Naive thymus-derived CD4-positive, alpha-beta T cell (primary cell): ENCODE measurements at regions not wholly inside any gene's neighbourhood (a gene's known extent, or its start where the extent isn't known, plus 50 kb on each side); places are given as distances from the start of the nearest gene placed in this dataset.

ENCODE experiments used
- ATAC-seq: fragments of 150-1000 bp; cut with Tn5 transposase; 2 replicates; pipeline ENCODE4 v1.10.0; 2021; ENCODE audit warnings: mild to moderate bottlenecking, moderate library complexity
- CTCF ChIA-PET: fragments of 350-600 bp; sonication (Branson Sonifier 250); formaldehyde crosslinking; loops from one replicate; lab custom pipeline; 2021; ENCODE audit warnings: antibody characterized with exemption; lab: Charles Lee
- POLR2A ChIA-PET: fragments of 350-600 bp; sonication (Branson Sonifier 250); formaldehyde crosslinking; loops from one replicate; lab custom pipeline; 2021; ENCODE audit warnings: antibody characterized with exemption, inconsistent platforms; lab: Charles Lee
- DNase-seq, 9 donors: peaks; one replicate each; pipeline versions ENCODE4 v3.0.0 to v3.0.0-alpha.2; 2020 to 2022; ENCODE audit warnings: mixed read lengths in 1 of 9
- H3K27ac ChIP-seq: one replicate; pipeline ENCODE4 v1.7.0; 2013; ENCODE audit warnings: mild to moderate bottlenecking, low read depth, low read length, moderate library complexity
- H3K27me3 ChIP-seq, 2 donors: one replicate each; pipeline ENCODE4 v1.7.0; 2013; ENCODE audit warnings: low read length in 2 of 2, mild to moderate bottlenecking in 2 of 2, moderate library complexity in 2 of 2; ENCODE audit not compliant: control insufficient read depth in 2 of 2, insufficient read depth in 2 of 2
- H3K36me3 ChIP-seq, 3 experiments: 1 replicate in 2 of 3; 2 replicates in 1 of 3; pipeline ENCODE4 v1.7.0; 2013; ENCODE audit warnings: low read length in 3 of 3, mild to moderate bottlenecking in 3 of 3, moderate library complexity in 1 of 3; ENCODE audit not compliant: insufficient read depth in 3 of 3, control insufficient read depth in 2 of 3
- H3K4me1 ChIP-seq, 2 donors: one replicate each; pipeline ENCODE4 v1.7.0; 2013; ENCODE audit warnings: low read length in 2 of 2, mild to moderate bottlenecking in 2 of 2, moderate library complexity in 1 of 2; ENCODE audit not compliant: control insufficient read depth in 2 of 2, insufficient read depth in 2 of 2
- H3K4me3 ChIP-seq: 2 replicates; pipeline ENCODE4 v1.7.0; 2013; ENCODE audit warnings: mild to moderate bottlenecking, low read length
- H3K9me3 ChIP-seq, 3 experiments: 1 replicate in 2 of 3; 2 replicates in 1 of 3; pipeline ENCODE4 v1.7.0; 2013; ENCODE audit warnings: low read length in 3 of 3; ENCODE audit not compliant: control insufficient read depth in 2 of 3
- H3K27ac Mint-ChIP-seq, 9 donors: one replicate each; pipeline ENCODE4 v1.8.0; 2020 to 2022; ENCODE audit warnings: mixed read lengths in 9 of 9, mild to moderate bottlenecking in 8 of 9, moderate library complexity in 5 of 9, inconsistent platforms in 2 of 9
- H3K27me3 Mint-ChIP-seq, 5 donors: one replicate each; pipeline ENCODE4 v1.8.0; 2021 to 2022; ENCODE audit warnings: mixed read lengths in 5 of 5, mild to moderate bottlenecking in 1 of 5
- H3K36me3 Mint-ChIP-seq, 5 donors: one replicate each; pipeline ENCODE4 v1.8.0; 2020 to 2022; ENCODE audit warnings: mixed read lengths in 5 of 5, mild to moderate bottlenecking in 3 of 5, inconsistent platforms in 1 of 5
- H3K4me1 Mint-ChIP-seq, 7 donors: one replicate each; pipeline ENCODE4 v1.8.0; 2020 to 2022; ENCODE audit warnings: mixed read lengths in 7 of 7, mild to moderate bottlenecking in 3 of 7, inconsistent platforms in 1 of 7
- H3K4me3 Mint-ChIP-seq, 10 donors: one replicate each; pipeline ENCODE4 v1.8.0; 2020 to 2022; ENCODE audit warnings: mild to moderate bottlenecking in 10 of 10, mixed read lengths in 10 of 10, moderate library complexity in 6 of 10, inconsistent platforms in 2 of 10
- H3K9me3 Mint-ChIP-seq, 11 donors: one replicate each; pipeline ENCODE4 v1.8.0; 2020 to 2022; ENCODE audit warnings: mixed read lengths in 11 of 11, mild to moderate bottlenecking in 4 of 11, inconsistent platforms in 1 of 11, moderate library complexity in 1 of 11
- intact Hi-C, 2 donors: fragments of 100-400 bp; cut with micrococcal nuclease; formaldehyde crosslinking; loops; one replicate each; pipeline ENCODE4 v1.15.1; 2023

DNA sequence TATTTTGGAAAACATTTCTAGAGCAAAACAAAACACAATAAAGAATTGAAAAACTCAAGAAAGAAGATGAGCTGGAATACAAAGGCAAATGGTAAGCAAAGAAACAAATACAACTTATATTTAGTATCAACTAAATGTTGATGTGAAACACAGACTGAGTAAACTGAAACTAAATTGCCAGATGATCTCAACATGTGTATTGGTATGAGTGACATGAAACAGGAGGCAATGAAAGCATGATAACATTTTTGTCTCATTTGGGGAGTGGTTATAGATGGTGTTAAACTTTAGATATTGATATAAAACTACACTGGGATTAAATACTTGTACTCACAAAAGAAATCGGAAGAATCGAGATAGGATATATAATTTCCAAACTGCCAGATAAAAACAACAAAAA is 805.6 kb upstream of the CXADR start:
- Histone ChIP-seq H3K36me3 (no peaks in the 10 kb centered on the region), H3K4me1 (no peaks in the 10 kb centered on the region), H3K27ac (no peak overlapping the region), H3K4me3 (no peak overlapping the region), H3K9me3 (no peaks in the 10 kb centered on the region), H3K27me3 (no peaks in the 10 kb centered on the region)
- Mint-ChIP-seq H3K4me1 (no peaks in the 10 kb centered on the region), H3K27ac (no peak overlapping the region), H3K4me3 (no peak overlapping the region), H3K36me3 (peaks cover 0 to 4% (median 0%) of the 10 kb centered on the region in 5 donors), H3K27me3 (no peaks in the 10 kb centered on the region), H3K9me3 (peaks cover 0 to 12% (median 5%) of the 10 kb centered on the region in 11 donors)
- POLR2A ChIA-PET, result no interaction called here
- CTCF ChIA-PET, result no interaction called here
- intact Hi-C loops, result no loop called here
- ATAC-seq, result no peak
- DNase-seq, result no peak

DNA sequence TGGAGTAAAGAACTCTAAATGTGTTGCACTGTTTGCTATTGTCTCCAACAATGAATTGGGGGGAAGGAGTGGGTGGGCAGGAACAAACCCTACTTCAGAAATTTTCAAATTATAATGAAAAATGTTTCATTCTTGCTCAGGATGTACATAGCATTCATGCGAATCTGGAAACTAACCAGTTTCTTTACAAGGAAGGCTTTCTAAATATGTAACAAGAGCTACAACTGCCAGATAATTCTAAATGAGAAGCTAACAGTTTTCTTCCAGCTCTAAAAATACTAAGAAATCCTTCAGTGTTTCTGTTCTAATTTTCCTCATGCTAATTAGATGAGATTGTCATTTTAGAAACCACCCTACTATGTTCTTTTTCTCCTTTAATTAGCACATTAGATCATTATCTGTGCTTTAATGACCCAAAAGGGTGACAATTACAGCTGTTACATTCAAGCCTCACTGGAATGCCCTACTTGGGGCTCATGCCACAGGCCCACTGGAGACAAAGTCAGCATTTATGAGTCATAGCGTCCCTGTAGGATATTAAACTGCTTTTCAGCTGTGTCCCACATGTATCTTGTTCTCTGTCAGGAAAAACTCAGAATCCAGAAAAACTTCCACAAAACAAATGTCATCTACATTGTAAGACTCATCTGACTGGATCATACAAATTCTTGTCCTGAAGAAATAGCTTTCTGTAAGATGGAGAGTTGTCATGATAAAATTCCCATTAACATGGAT is 804.6 kb upstream of the CXADR start:
- H3K36me3 ChIP-seq, result no peaks in the 10 kb centered on the region
- POLR2A ChIA-PET, result no interaction called here
- no peaks in the 10 kb centered on the region for H3K4me1 Mint-ChIP-seq
- peaks cover 0 to 12% (median 6%) of the 10 kb centered on the region in 11 donors for H3K9me3 Mint-ChIP-seq
- no peaks in the 10 kb centered on the region for H3K27me3 Mint-ChIP-seq
- H3K27me3 ChIP-seq, result no peaks in the 10 kb centered on the region
- no peaks in the 10 kb centered on the region for H3K4me1 ChIP-seq
- H3K4me3 Mint-ChIP-seq, result no peak overlapping the region
- CTCF ChIA-PET, result no interaction called here
- no peak overlapping the region for H3K4me3 ChIP-seq
- H3K36me3 Mint-ChIP-seq, result peaks cover 0 to 4% (median 0%) of the 10 kb centered on the region in 5 donors
- ATAC-seq, result no peak
- no peak for DNase-seq
- no peak overlapping the region for H3K27ac Mint-ChIP-seq
- H3K9me3 ChIP-seq, result no peaks in the 10 kb centered on the region
- intact Hi-C loops, result no loop called here
- no peak overlapping the region for H3K27ac ChIP-seq

DNA sequence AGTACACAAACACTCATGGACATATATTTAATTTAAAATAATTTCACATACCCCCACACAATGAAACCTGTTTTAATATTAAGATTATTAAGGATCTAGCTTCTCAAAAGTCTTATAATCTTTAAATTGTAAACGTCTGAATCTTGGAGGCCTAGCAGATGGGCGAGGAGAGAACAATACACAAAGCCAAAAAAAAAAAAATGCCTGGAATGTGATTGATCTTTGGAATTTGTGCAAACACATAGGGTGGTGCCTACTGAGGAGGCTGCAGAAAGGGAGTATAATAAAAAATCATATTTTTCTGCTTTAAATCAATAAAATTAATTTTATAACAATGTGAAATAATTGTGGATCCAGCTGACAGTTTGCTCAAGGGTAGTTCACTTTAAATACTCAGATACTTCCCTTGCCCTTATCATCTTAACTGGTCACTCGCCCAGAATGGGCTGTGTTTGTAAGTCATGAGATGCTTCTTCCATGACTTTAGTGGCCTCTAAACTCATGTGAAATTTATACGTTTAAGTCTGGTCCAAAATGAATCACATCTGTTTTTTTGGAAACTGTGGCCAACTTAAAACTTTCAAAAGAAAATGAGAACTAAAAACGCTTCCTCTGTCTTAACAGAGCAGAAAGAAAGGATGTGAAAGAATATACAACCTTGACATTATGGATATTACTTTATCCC is 802.8 kb upstream of the CXADR start:
- H3K27ac Mint-ChIP-seq, result no peak overlapping the region
- CTCF ChIA-PET, result no interaction called here

DNA sequence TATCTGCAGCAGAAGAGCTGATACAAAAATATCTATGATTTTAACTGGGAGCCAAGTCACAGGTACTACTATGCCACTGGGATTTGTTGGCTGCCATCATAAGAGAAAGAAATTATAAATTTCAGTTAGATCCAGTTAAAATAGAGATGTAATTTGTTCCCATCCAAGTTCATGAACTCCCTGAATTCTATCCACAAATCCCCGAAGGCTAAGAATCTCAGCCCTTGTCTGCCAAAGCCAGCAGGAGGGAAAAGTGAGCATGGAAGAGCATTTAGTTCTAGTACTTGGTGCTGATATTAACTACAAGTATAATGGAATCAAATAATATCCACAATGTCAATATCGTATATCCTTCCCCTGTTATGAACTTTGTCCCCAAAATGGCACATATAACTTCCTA is 801.1 kb upstream of the CXADR start:
- peaks cover 0 to 14% (median 4%) of the 10 kb centered on the region in 11 donors for H3K9me3 Mint-ChIP-seq
- H3K27me3 ChIP-seq, result no peaks in the 10 kb centered on the region
- no peak overlapping the region for H3K4me3 ChIP-seq
- intact Hi-C loops, result no loop called here
- no peak overlapping the region for H3K27ac Mint-ChIP-seq
- no peaks in the 10 kb centered on the region for H3K4me1 ChIP-seq
- ChIA-PET CTCF (no interaction called here), POLR2A (no interaction called here)
- H3K27ac ChIP-seq, result no peak overlapping the region
- H3K36me3 ChIP-seq, result no peaks in the 10 kb centered on the region
- no peak overlapping the region for H3K4me3 Mint-ChIP-seq
- H3K9me3 ChIP-seq, result no peaks in the 10 kb centered on the region
- H3K36me3 Mint-ChIP-seq, result peaks cover 0 to 4% (median 0%) of the 10 kb centered on the region in 5 donors
- H3K4me1 Mint-ChIP-seq, result no peaks in the 10 kb centered on the region
- no peaks in the 10 kb centered on the region for H3K27me3 Mint-ChIP-seq
- no peak for DNase-seq
- no peak for ATAC-seq

More for the DNA sequence above, 802.8 kb upstream of the CXADR start:
- Histone ChIP-seq H3K4me3 (no peak overlapping the region), H3K4me1 (no peaks in the 10 kb centered on the region), H3K36me3 (no peaks in the 10 kb centered on the region), H3K27ac (no peak overlapping the region), H3K27me3 (no peaks in the 10 kb centered on the region), H3K9me3 (no peaks in the 10 kb centered on the region)
- H3K9me3 Mint-ChIP-seq, result peaks cover 0 to 12% (median 7%) of the 10 kb centered on the region in 11 donors
- H3K36me3 Mint-ChIP-seq, result peaks cover 0 to 4% (median 0%) of the 10 kb centered on the region in 5 donors
- no peak for DNase-seq
- intact Hi-C loops, result no loop called here
- no peaks in the 10 kb centered on the region for H3K27me3 Mint-ChIP-seq
- no peak overlapping the region for H3K4me3 Mint-ChIP-seq
- no peaks in the 10 kb centered on the region for H3K4me1 Mint-ChIP-seq
- POLR2A ChIA-PET, result no interaction called here
- ATAC-seq, result no peak

DNA sequence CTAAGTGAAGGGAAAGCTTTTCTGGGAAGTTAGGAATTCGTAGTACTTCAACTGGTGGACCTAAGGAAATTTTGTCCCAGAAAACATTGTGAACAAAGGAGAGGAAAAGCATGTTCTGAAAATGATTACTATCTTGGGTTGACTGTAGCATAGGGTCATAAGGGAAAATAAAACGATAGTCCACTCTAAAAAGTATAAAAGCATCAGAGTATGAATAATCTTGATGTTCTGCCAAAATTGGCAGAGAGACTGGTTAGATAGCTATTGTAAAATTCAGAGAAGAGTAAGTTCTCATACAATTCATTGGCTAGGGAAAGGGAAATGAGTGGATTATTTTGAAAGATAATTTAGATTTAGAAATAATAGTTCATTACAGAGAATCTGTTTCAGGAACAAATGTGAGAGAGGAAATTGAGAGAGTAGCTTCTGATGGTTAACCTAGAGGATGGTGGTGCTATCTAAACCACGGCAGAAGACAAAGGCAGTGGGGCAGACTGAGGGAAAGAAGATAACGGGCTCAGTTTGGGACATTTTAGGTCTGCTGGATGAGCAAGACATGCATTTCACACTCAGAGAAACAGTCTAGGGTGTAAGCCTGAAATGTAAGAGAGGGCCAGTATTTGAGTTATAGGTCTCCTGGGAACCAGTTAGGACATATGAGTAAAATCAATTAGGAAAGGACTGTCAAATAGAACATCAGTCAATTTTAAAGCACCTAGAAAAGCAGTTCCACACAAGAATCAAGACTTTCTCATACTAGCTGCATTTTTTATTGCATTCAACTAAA is 799.3 kb upstream of the CXADR start:
- no peaks in the 10 kb centered on the region for H3K27me3 Mint-ChIP-seq
- Histone ChIP-seq H3K4me3 (no peak overlapping the region), H3K4me1 (no peaks in the 10 kb centered on the region), H3K27ac (no peak overlapping the region), H3K9me3 (no peaks in the 10 kb centered on the region), H3K36me3 (no peaks in the 10 kb centered on the region), H3K27me3 (no peaks in the 10 kb centered on the region)
- DNase-seq, result no peak
- ATAC-seq, result no peak
- POLR2A ChIA-PET, result no interaction called here
- peaks cover 0 to 20% (median 12%) of the 10 kb centered on the region in 11 donors for H3K9me3 Mint-ChIP-seq
- intact Hi-C loops, result no loop called here
- no peak overlapping the region for H3K27ac Mint-ChIP-seq
- peaks cover 0 to 4% (median 0%) of the 10 kb centered on the region in 5 donors for H3K36me3 Mint-ChIP-seq
- H3K4me1 Mint-ChIP-seq, result no peaks in the 10 kb centered on the region
- CTCF ChIA-PET, result no interaction called here
- no peak overlapping the region for H3K4me3 Mint-ChIP-seq

DNA sequence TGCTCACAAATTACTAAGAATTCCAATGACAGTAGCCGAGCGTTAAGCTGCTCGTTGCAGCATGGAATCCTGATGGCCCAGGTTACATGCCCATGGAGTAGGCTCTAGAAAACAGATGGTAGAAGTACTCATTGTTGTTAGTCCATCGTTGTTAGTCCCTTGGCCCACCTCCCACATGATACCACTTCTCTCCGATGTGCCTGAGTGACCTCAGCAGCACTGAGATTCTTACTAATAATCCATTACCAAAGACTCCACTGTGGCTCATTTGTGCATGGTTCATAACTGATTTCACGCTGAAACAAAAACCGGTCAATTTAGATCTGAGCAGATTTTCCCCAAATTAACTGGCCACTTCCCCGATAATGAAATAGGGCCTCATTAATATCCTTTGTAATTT is 772.3 kb upstream of the CXADR start:
- Histone ChIP-seq H3K27me3 (no peaks in the 10 kb centered on the region), H3K27ac (no peak overlapping the region), H3K4me1 (no peaks in the 10 kb centered on the region), H3K36me3 (no peaks in the 10 kb centered on the region), H3K9me3 (no peaks in the 10 kb centered on the region), H3K4me3 (no peak overlapping the region)
- DNase-seq (no peak), ATAC-seq (no peak)
- ChIA-PET POLR2A (no interaction called here), CTCF (no interaction called here)
- Mint-ChIP-seq H3K27me3 (no peaks in the 10 kb centered on the region), H3K9me3 (peaks cover 0 to 22% (median 8%) of the 10 kb centered on the region in 11 donors), H3K4me1 (no peaks in the 10 kb centered on the region), H3K36me3 (no peaks in the 10 kb centered on the region), H3K27ac (no peak overlapping the region), H3K4me3 (no peak overlapping the region)
- intact Hi-C loops, result no loop called here
